NAMALWA (cell line): ENCODE measurements at regions not wholly inside any gene's neighbourhood (a gene's known extent, or its start where the extent isn't known, plus 50 kb on each side); places are given as distances from the start of the nearest gene placed in this dataset.
"Not testable (repeated sequence)": the region's sequence is repeated elsewhere in the genome, so short reads cannot be mapped to it uniquely, and the experiment has no call there.

ENCODE experiments used
- DNase-seq: peaks from one replicate; pipeline ENCODE4 v3.0.0-alpha.2; 2015; ENCODE audit warnings: low spot score

- DNase-seq = no peak
These were observed 342.2 kb upstream of the HS6ST1 start for GRCh38 chr2:128660836-128661235.

- DNase-seq = no peak
These were observed 342.6 kb upstream of the HS6ST1 start for GRCh38 chr2:128661311-128661710.

GRCh38 chr2:128662051-128662471 is 343.4 kb upstream of the HS6ST1 start:
- DNase-seq = no peak

GRCh38 chr2:128663371-128664050 is 344.8 kb upstream of the HS6ST1 start:
- no peak for DNase-seq

GRCh38 chr2:128664499-128664971 is 345.9 kb upstream of the HS6ST1 start:
- DNase-seq = no peak

- DNase-seq = no peak
These were observed 346.4 kb upstream of the HS6ST1 start for GRCh38 chr2:128665113-128665512.

- DNase-seq = no peak
These were observed 347.9 kb upstream of the HS6ST1 start for GRCh38 chr2:128666596-128666995.

GRCh38 chr2:128667391-128667790 is 348.7 kb upstream of the HS6ST1 start:
- no peak for DNase-seq

- no peak for DNase-seq
These were observed 350.3 kb upstream of the HS6ST1 start for GRCh38 chr2:128668946-128669345.

GRCh38 chr2:128670066-128670465 is 351.4 kb upstream of the HS6ST1 start:
- no peak for DNase-seq

- not testable (repeated sequence) for DNase-seq
These were observed 353.5 kb upstream of the HS6ST1 start for GRCh38 chr2:128671981-128672757.

GRCh38 chr2:128679680-128680079 is 361.0 kb upstream of the HS6ST1 start:
- not testable (repeated sequence) for DNase-seq

GRCh38 chr2:128681507-128681906 is 362.8 kb upstream of the HS6ST1 start:
- DNase-seq = no peak

- DNase-seq = no peak
These were observed 363.6 kb upstream of the HS6ST1 start for GRCh38 chr2:128682266-128682665.

- no peak for DNase-seq
These were observed 364.1 kb upstream of the HS6ST1 start for GRCh38 chr2:128682729-128683284.

GRCh38 chr2:128684523-128684922 is 365.9 kb upstream of the HS6ST1 start:
- no peak for DNase-seq

GRCh38 chr2:128685841-128686496 is 367.3 kb upstream of the HS6ST1 start:
- DNase-seq = no peak

GRCh38 chr2:128686497-128686859 is 367.8 kb upstream of the HS6ST1 start:
- DNase-seq = no peak

- no peak for DNase-seq
These were observed 368.4 kb upstream of the HS6ST1 start for GRCh38 chr2:128686881-128687555.

GRCh38 chr2:128687565-128687964 is 368.9 kb upstream of the HS6ST1 start:
- DNase-seq = no peak

GRCh38 chr2:128689971-128690370 is 371.3 kb upstream of the HS6ST1 start:
- no peak for DNase-seq

- no peak for DNase-seq
These were observed 371.8 kb upstream of the HS6ST1 start for GRCh38 chr2:128690431-128690830.
